ENCODE measurements at regions not wholly inside any gene's neighbourhood (a gene's known extent, or its start where the extent isn't known, plus 50 kb on each side); places are given as distances from the start of the nearest gene placed in this dataset.

DNA sequence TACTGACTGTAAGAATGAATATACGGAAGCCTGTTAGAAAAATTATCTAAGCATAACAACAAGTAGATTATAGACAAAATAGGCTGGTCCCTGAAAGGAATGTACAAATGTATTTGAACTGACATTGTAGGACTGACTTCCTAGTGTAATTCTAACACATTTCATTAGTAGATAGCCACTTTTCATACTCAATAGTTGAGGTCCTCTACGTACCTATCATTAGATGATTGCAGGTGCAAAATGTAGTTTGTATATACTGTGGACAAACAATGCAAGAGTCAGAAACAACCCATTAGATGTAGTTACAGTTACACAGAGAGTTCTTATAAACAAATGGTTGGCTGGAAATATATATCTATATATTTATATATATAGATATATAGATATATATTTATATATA, 402.3 kb upstream of the SLITRK6 start:
- no peak for DNase-seq

GRCh38 chr13:86193281-86193680, 394.1 kb upstream of the SLITRK6 start:
- no peak for DNase-seq

DNA sequence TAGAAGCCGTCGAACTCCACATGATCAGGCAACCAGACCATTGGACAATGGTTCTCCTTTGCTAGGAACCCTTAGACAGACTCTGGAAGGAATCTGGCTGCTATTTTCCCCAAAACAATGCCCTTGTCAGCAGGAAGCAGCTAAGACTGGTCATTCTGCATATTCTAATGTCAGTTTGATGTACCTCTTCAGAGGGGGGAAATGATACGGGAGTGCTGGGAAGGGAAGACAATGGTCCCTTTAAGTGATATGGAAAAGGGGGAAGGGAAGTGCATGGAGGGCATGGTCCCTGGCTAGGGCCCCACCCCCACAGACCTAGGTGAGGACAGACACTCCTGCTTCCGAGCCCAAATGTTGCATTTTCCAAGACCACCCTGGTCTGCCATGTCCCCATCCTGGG, 389.0 kb upstream of the SLITRK6 start:
- DNase-seq = no peak

- DNase-seq = no peak
Observed at GRCh38 chr13:86185636-86186035, 386.4 kb upstream of the SLITRK6 start.

DNA sequence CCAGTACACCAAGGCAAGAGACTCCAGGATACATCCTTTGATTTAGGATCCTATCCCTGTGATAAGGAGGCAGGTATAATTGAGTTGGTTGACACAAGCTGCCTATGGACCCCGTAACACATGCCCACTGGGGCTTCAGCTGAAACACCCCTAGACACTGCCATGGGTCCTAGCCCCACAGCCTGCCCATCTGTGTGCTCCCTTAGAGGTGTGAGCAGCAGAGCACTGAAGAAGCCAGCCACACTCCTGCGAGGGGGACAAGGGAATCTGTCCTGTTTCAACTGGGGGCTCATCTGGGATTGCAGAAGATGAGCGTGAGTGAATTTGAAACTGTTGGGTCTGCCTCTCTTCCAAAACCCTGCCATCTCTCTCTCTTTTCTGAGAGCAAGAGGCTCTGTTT, 385.9 kb upstream of the SLITRK6 start:
- DNase-seq = no peak

DNA sequence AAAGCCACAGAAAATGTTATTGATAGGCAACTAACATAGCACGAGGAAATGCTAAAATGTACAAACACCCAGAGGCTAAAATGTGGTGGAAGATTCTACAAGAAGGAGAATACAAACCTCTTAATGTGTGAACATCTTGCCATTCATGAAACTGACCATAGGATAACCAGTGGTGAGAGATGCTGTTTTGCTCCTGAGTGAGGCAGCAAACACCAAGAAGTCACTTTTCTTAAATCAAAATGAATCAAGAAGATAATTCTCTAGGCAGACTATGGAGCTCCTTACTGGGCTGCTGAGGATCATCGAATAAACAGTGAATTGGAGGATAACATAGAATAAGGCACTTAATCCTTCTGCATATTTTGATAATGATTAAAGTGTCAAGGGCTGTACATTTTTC, 375.4 kb upstream of the SLITRK6 start:
- no peak for DNase-seq

- DNase-seq = no peak
Observed at GRCh38 chr13:86172961-86173360, 373.7 kb upstream of the SLITRK6 start.

DNA sequence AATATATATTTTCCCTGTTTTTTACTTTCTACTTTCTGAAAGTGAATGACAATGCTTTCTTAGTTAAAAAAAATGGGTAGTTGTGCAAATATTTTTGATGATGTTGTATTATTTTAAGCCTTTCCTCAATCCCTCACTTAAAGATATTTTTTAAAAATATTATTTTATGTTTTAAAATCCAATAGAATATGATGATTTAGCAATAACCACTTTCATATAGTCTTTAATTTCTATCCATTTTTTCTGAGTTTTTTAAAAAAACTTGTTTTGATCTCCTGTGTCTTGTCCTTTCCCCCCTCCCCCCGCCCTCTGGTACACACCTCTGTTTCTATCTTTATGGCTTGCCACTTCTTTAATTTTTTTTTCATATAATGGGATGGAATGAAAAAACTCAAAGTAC, 362.0 kb upstream of the SLITRK6 start:
- DNase-seq = no peak

- no peak for DNase-seq
Observed at GRCh38 chr13:86155756-86156155, 356.5 kb upstream of the SLITRK6 start.

DNA sequence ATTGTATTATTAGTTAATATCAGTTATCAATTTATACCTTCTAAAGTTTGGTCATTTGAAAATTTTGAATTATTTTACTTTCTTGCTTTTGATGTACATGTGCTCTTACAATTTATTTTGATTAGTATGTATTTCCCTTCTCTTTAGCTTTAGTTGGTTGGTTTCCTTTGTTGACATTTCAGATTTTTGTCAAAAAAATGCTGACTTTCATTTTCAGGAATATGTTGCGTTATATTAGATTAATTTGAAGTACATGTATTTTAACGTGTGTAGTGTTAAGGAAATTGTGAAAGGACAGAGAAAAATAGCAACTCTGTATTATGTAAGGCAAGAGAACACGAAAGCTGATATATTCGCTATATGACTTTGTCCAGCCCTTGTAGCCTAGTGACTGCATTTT, 342.9 kb upstream of the SLITRK6 start:
- no peak for DNase-seq

DNA sequence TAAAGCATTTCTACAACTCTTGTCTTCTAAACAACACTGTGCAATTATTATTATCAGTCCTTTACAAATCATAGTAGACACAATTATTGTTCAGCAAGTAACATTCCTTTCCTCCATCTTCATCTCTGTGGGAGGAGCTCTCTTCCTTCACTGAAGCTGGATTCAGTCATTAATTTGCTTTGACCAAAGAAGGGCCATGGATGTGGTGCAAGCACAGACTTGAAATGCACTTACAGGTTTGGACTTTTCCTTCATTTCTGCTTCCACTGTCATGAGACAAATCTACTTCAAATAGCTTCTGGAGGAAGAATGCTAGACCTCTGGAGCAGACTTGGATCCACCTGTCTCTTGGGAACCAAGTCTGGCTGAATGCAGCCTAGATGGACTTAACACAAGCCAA, 336.6 kb upstream of the SLITRK6 start:
- no peak for DNase-seq

DNA sequence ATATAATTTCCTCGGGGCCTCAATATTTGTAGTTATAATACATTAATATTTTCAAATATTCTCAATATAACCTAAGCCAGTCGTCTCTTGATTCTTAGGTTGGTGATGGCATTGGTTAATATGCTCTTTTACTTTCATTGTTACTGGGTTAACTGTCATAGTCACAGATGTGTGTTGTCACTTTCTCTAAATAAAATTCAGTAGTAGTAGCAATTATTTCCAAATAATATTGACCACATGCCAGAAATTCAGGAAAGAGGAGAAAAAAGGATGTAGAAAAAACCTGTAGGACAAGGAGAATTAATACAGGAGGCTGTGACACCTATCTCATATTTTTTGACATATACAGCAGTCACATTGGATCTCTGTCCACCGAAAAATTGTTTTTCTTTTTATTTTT, 322.7 kb upstream of the SLITRK6 start:
- DNase-seq = no peak

DNA sequence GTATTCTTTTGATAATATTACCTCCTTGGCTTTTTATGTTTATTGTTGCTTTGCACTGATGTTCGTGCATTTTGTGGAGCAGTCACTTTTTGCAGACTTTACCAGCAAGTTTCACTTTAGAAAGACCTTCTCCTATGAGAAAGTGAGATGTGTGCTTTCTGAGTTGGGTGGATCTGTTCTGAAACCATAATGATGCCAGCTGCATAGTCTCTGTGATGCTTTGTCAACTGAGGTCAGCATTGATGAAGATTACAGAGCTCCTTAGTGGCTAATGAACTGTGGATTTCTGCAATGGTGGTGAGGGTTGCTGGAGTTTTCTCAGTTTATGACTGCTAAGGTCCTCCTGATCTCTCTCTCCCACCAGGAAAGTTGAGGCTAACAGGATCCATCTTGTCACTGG, 309.9 kb upstream of the SLITRK6 start:
- DNase-seq = no peak

- no peak for DNase-seq
Observed at GRCh38 chr13:86108334-86108733, 309.1 kb upstream of the SLITRK6 start.

GRCh38 chr13:86098511-86098910, 299.3 kb upstream of the SLITRK6 start:
- DNase-seq = no peak

DNA sequence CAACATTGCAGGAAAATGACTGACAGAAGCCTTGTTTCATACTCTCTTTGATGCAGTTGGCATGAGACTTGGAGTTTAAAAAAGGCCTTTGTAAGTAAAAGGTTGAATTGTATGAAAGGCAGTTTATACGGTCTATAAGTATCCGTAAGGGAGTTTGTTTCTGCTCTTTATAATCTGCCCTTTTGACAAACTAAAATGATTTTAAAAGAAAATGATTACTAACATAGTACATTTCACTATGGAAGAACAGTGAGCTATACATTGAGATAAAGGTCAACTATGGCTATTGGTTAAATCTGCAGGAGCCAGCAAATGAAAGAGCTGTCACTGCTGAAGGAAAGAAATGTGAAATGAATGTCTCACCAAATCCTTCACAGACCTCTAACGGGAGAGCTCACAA, 296.1 kb upstream of the SLITRK6 start:
- DNase-seq = no peak

DNA sequence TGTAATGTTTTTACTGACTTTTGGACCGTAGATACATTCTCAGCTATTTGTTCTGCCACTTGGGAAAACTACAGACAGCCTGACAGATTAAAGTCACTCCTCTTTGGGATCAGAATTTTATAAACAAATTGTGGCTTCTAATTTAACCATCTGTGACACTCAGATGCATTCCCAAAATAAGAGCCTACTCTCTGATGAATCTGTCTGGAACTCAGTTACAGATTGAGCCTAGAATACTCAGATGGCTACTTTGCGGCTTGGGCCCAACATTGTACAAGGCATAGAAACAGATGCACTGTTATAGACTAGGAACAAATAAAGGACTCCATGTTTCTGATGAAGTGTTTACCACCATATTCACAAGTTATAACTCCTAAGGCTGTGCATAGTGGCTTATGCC, 291.0 kb upstream of the SLITRK6 start:
- no peak for DNase-seq

GRCh38 chr13:86087244-86087643, 288.0 kb upstream of the SLITRK6 start:
- no peak for DNase-seq

DNA sequence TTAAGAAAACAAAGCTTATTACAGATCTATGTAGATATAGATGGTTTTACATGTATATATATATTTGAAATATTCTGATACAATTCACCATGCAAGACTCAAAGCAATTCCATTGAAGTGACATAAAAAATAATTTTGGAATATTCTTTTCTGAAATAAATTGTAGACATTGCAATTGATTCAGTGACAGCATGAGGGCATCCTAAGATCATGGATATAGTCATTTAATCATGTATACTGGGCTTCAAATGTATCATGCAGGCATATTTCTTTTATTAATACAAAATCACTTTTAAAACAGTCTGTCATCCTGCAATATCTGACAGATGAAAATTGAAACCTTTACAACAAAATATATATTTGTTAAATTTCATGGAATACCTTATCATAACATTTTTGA, 286.7 kb upstream of the SLITRK6 start:
- DNase-seq = no peak

DNA sequence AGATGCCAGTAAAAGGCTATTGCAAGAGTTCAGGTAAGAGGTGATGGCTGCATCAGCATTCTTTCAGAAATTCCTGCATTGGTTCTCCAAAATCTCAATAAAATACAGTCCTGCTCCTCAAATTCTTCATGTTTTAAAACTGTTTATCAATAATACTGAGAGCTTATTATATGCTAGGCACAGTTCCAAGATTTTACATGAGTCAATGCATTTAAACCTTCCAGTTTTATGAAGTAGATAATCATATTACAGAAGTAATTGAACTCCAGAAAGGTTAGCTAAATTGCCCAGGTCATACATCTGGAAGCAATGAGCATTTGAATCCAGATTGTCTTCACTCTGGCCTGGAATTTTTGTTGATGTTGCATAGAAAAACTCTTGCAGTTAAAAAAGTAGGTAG, 282.9 kb upstream of the SLITRK6 start:
- DNase-seq = no peak

GRCh38 chr13:86080340-86080995, 281.2 kb upstream of the SLITRK6 start:
- no peak for DNase-seq

DNA sequence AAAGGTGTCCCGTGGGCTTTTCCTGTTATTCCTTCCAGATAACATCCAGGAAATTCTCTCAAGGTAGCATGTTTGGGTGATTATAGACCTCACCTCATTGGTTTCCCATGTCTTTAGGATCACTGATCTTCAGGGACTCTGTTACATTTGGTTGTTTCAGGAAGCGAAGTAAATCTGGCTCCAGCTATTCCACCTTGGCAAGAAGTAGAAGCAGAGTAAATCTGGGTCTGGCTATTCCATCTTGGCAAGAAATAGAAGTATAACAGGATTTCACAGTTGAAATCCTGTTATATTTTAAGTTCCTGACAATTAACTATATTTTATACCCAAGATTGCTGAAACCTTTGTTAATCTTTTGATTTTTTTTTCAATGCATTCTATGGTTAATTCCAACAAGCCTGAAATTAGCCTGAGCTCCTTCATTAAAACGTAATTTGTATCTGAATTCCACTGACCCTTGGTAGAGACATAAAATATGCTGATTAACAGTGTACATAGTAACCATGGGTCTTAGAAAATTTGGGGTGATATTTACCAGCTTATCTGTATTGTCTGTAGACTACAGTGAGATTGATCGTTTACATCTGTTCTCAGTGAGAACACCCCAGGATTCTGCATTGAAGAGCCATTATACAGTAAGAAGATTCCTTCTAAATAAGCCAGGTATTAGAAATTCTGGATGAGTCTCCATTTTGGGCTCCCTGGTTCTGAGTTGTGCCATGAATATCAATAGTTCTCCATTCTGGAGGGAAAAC, 267.6 kb upstream of the SLITRK6 start:
- no peak for DNase-seq

DNA sequence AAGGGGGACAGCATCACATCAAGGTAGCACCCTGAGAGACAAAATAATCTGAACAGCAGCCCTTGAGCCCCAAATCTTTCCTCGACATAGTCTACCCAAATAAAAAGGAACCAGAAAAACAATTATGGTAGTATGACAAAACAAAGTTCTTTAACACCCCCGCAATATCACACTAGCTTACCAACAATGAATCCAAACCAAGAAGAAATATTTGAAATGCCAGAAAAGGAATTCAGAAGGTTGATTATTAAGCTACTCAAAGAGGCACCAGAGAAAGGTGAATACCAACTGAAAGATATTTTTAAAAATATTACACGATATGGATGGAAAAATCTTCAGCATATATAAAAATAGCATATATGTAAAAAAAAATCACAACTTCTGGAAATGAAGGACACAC, 252.9 kb upstream of the SLITRK6 start:
- DNase-seq = no peak

- DNase-seq = no peak
Observed at GRCh38 chr13:86051134-86052103, 252.2 kb upstream of the SLITRK6 start.
